ENCODE measurements at regions not wholly inside any gene's neighbourhood (a gene's known extent, or its start where the extent isn't known, plus 50 kb on each side); places are given as distances from the start of the nearest gene placed in this dataset.

- no peak for DNase-seq (ENCODE audit: low read depth in 1 of 2, low spot score in 1 of 2)
- H3K4me3 ChIP-seq (replicated peaks; ENCODE audit: insufficient read depth, low read length), result no peak overlapping the region
These were observed 77.4 kb upstream of the F13A1 start for GRCh38 chr6:6397842-6398241.

GRCh38 chr6:6399568-6399967 is 79.1 kb upstream of the F13A1 start:
- DNase-seq (ENCODE audit: low read depth in 1 of 2, low spot score in 1 of 2), result no peak
- Histone ChIP-seq H3K4me3 (replicated peaks; ENCODE audit: insufficient read depth, low read length) (no peak overlapping the region), H3K27me3 (ENCODE audit: insufficient read depth, poor library complexity, severe bottlenecking) (no peaks in the 10 kb centered on the region), H3K27ac (replicated peaks) (no peak overlapping the region)
- TF ChIP-seq GABPA (IDR thresholded peaks at IDR 0.05; ENCODE audit: low read depth), result no peak
- TF ChIP-seq CTCF (IDR thresholded peaks at IDR 0.05; ENCODE audit: insufficient read depth, low read length), result no peak
- TF ChIP-seq POLR2AphosphoS5 (IDR thresholded peaks at IDR 0.05; ENCODE audit: low read depth), result no peak
- TF ChIP-seq REST (IDR thresholded peaks at IDR 0.05; ENCODE audit: insufficient replicate concordance, low read depth), result no peak
- TF ChIP-seq SPI1 (IDR thresholded peaks at IDR 0.05; ENCODE audit: borderline replicate concordance, low read depth), result no peak

More at GRCh38 chr6:6397842-6398241, 77.4 kb upstream of the F13A1 start:
- no peak overlapping the region for H3K27ac ChIP-seq (replicated peaks)
- H3K27me3 ChIP-seq (ENCODE audit: insufficient read depth, poor library complexity, severe bottlenecking), result no peaks in the 10 kb centered on the region
- TF ChIP-seq GABPA (IDR thresholded peaks at IDR 0.05; ENCODE audit: low read depth) (no peak), POLR2AphosphoS5 (IDR thresholded peaks at IDR 0.05; ENCODE audit: low read depth) (no peak), SPI1 (IDR thresholded peaks at IDR 0.05; ENCODE audit: borderline replicate concordance, low read depth) (no peak), CTCF (IDR thresholded peaks at IDR 0.05; ENCODE audit: insufficient read depth, low read length) (no peak), REST (IDR thresholded peaks at IDR 0.05; ENCODE audit: insufficient replicate concordance, low read depth) (no peak)

- no peak for DNase-seq (ENCODE audit: low read depth in 1 of 2, low spot score in 1 of 2)
- TF ChIP-seq CTCF (IDR thresholded peaks at IDR 0.05; ENCODE audit: insufficient read depth, low read length), result no peak
- no peak for TF ChIP-seq GABPA (IDR thresholded peaks at IDR 0.05; ENCODE audit: low read depth)
- TF ChIP-seq SPI1 (IDR thresholded peaks at IDR 0.05; ENCODE audit: borderline replicate concordance, low read depth), result no peak
- no peak for TF ChIP-seq POLR2AphosphoS5 (IDR thresholded peaks at IDR 0.05; ENCODE audit: low read depth)
- TF ChIP-seq REST (IDR thresholded peaks at IDR 0.05; ENCODE audit: insufficient replicate concordance, low read depth), result no peak
- Histone ChIP-seq H3K27ac (replicated peaks) (no peak overlapping the region), H3K4me3 (replicated peaks; ENCODE audit: insufficient read depth, low read length) (no peak overlapping the region), H3K27me3 (ENCODE audit: insufficient read depth, poor library complexity, severe bottlenecking) (no peaks in the 10 kb centered on the region)
These were observed 80.9 kb upstream of the F13A1 start for GRCh38 chr6:6401401-6401800.

All from HL-60 (cell line).